SW480 (cell line): ENCODE measurements at regions not wholly inside any gene's neighbourhood (a gene's known extent, or its start where the extent isn't known, plus 50 kb on each side); places are given as distances from the start of the nearest gene placed in this dataset.
"Not testable (repeated sequence)": the region's sequence is repeated elsewhere in the genome, so short reads cannot be mapped to it uniquely, and the experiment has no call there.

Source experiments
- DNase-seq: peaks from one replicate; pipeline ENCODE4 v3.0.0-alpha.2; 2016; ENCODE audit warnings: low spot score

GRCh38 chr1:198934426-198934825 lies 295.6 kb downstream of the PTPRC start:
- DNase-seq = no peak

GRCh38 chr1:198934901-198935305 lies 296.1 kb downstream of the PTPRC start:
- peak; percentile 92 for DNase-seq

GRCh38 chr1:198935306-198935921 lies 296.6 kb downstream of the PTPRC start:
- peak; percentile 94 for DNase-seq

GRCh38 chr1:198936371-198937083 lies 297.7 kb downstream of the PTPRC start:
- peak; percentile 37 for DNase-seq

- peak; percentile 94 for DNase-seq
These were observed 298.6 kb downstream of the PTPRC start for GRCh38 chr1:198937231-198938031.

- no peak for DNase-seq
These were observed 300.4 kb downstream of the PTPRC start for GRCh38 chr1:198939286-198939685.

GRCh38 chr1:198939956-198940355 lies 301.1 kb downstream of the PTPRC start:
- no peak for DNase-seq

GRCh38 chr1:198942466-198942865 lies 303.6 kb downstream of the PTPRC start:
- DNase-seq = no peak

GRCh38 chr1:198943484-198944187 lies 304.8 kb downstream of the PTPRC start:
- DNase-seq = no peak

GRCh38 chr1:198947456-198947855 lies 308.6 kb downstream of the PTPRC start:
- no peak for DNase-seq

GRCh38 chr1:198948895-198949659 lies 310.2 kb downstream of the PTPRC start:
- DNase-seq = no peak

- no peak for DNase-seq
These were observed 311.2 kb downstream of the PTPRC start for GRCh38 chr1:198950036-198950435.

GRCh38 chr1:198955085-198955484 lies 316.2 kb downstream of the PTPRC start:
- no peak for DNase-seq

- DNase-seq = no peak
These were observed 318.2 kb downstream of the PTPRC start for GRCh38 chr1:198957044-198957443.

- DNase-seq = no peak
These were observed 320.2 kb downstream of the PTPRC start for GRCh38 chr1:198959032-198959431.

GRCh38 chr1:198959676-198960075 lies 320.8 kb downstream of the PTPRC start:
- no peak for DNase-seq

GRCh38 chr1:198963796-198964195 lies 325.0 kb downstream of the PTPRC start:
- not testable (repeated sequence) for DNase-seq

GRCh38 chr1:198966519-198966918 lies 327.7 kb downstream of the PTPRC start:
- no peak for DNase-seq

- no peak for DNase-seq
These were observed 328.7 kb downstream of the PTPRC start for GRCh38 chr1:198967566-198967965.

GRCh38 chr1:198968866-198969265 lies 330.0 kb downstream of the PTPRC start:
- no peak for DNase-seq

GRCh38 chr1:198969981-198970380 lies 331.1 kb downstream of the PTPRC start:
- DNase-seq = no peak

- peak; percentile 17 for DNase-seq
These were observed 332.1 kb downstream of the PTPRC start for GRCh38 chr1:198970916-198971315.
